GM19463 (cell line): ENCODE measurements at regions not wholly inside any gene's neighbourhood (a gene's known extent, or its start where the extent isn't known, plus 50 kb on each side); places are given as distances from the start of the nearest gene placed in this dataset.
"Not testable (repeated sequence)": the region's sequence is repeated elsewhere in the genome, so short reads cannot be mapped to it uniquely, and the experiment has no call there.

ENCODE experiments used
- ATAC-seq: cut with Tn5 transposase; IDR thresholded peaks from one replicate; pipeline ENCODE4 v1.9.1; 2021; ENCODE audit warnings: mild to moderate bottlenecking, moderate library complexity; ENCODE audit not compliant: unreplicated experiment

DNA sequence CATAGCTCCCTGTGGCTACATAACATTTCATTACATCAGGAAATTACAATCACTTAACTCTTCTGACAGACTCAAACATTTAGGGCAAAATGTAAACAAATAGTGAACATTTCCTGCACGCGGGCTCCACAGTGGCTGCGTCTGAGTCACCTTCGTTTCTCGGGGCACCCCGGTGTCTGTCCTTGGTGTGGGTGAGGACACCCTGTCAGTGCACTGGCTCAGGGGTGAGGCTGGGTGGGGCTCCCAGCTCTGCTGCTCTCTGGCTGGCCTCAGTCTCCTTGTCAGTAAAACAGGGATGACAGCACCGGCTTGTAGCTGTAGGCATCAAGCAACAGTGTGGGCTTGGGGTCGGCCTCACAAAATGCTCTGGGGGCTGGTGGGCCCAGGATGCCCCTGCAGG is 237.1 kb upstream of the SHH start:
- no peak for ATAC-seq

DNA sequence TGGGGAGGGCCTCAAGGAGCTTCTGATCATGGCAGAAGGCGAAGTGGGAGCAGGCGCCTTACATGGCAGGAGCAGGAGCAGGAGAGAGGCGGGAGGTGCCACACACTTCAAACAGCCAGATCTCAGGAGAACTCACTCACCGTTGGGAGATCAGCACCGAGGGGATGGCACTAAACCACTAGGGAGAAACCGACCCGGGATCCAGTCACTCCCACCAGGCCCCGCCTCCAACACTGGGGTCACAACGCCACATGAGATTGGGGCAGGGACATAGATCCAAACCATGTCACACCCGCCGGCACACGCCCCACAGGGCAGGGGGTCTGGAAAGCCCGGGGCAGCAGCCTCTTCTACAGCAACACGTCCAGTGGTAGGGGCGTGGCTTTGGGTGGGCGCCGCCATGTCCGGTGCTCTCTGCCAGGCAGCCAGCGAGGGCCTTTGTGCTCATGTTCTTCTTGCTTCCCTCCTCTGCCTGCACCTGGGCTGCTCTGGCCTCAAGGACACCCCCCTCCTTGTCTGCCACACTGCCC is 233.8 kb upstream of the SHH start:
- ATAC-seq: no peak

DNA sequence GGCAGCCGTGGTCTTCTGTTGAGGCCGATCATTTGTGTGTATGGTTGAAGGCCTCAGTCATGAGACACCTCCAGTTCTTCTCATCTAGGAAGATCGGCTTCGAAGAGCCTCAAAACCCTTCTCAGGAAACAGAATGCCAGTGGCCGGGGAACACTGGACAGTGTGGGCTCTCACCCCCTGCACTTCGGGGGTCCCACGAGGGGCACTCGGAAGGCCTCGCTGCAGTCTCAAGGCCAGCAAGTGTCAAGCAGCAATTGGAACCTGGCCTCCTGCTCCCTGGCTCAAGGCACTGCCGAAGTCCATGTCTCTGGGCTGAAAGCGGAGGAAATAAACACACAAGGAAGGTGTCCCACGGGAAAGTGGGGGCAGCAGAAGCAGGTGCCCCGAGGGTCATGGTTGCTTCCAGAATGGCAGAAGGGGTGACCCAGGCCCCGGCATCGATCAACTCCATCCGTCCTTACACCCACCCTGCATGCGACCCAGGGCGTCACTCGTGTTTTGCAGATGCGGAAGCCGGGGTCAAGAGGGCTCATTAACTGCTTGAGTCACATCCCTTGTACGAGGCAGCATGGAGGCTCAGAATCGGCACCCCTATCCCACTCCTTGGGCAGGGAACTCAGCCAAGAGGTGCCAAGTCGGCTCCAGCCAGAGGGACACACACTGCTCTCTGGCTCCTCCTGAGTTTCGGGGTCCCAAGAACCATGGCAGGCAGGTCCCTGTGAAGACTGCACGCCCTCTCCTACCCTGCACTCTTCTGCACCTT is 231.3 kb upstream of the SHH start:
- ATAC-seq: no peak

DNA sequence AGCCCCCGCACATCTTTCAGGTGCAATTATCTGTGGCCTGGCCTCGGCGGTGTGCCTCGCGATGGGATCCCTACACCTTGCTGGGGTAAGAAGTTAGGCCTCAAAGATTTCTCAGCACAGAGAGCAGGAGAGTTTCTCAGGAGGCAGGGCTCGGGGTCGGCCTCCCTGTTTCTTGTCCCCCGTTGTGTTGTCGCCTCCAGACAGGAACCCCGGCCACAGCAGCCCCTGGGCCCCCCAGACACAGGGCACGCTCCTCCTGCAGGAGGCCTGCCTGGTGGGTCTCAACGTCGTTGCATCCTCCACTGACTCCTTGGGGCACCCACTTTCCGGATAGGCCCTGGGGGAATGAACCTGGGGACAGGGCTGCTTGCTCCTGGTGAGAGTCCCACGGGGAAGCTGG is 229.1 kb upstream of the SHH start:
- ATAC-seq: no peak

DNA sequence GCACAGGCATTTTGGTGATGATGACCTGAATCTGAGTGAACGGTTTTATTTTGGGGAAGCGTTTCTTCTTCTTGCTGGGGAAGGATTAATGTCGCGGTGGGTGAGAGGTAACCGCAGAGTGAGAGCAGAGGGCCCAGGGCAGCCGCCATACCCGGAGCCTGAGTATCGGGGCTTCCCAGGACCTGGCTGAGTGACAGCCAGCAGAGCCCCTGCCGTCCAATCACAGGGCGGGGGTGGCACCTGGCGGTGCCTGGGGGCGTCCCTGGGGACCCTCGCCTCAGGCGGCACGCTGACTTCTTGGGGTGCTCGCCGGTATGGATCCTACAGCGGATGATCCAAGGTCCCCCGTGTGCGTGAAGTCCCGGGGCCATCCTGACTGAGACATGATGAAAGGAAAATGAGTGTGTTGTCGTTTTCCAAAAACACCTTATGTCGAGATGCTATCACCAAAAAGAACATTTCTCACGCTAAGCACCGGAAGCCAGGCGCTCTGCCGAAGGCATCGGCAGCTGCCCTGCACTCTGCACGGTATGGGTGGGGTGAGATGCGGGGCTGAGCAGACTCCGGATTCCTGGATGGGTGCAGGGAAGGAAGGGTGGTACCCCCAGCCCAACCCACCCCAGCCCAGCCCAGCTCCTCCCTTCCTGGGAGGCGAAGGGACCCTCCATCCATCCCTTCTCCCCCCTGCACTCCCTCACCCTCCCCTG is 227.9 kb upstream of the SHH start:
- ATAC-seq: no peak

DNA sequence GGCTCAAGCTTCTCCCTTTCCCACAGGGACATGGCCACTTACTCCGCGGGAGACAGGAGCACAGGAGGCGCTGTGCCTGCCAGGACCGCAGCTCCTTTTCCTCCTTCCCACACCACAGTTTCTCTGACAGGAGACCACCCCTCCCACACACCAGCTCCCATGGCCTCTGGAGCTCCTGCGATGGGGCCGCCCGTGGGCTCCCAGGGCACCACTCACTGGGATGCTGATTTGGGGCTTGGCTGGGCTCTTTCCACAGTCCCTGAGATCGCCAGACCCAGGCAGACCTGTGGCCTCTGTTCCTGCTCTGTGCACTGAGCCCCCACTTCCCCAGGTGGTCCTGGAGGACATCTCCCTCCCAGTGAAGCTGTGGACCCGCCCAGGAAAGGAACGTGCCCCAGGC is 226.9 kb upstream of the SHH start:
- ATAC-seq: no peak

DNA sequence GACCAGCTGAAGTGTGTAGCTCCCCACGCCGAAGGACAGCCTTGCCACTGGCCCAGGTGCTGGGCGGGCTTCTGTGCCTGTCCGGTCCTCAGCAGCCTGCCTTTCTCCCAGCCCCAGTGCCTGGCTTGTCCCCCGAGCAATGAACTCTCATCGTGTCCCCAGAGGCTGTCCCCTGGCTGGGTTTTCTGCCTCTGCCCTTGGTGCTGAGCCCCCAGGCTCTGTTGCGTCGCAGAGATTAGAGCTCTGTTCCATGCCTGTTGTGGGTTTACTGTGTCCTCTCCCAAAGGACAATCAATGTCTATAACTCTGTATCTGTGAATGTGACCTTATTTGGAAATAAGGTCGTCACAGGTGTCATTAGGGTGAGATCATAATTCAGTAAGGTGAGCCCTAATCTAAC is 226.1 kb upstream of the SHH start:
- ATAC-seq: no peak

DNA sequence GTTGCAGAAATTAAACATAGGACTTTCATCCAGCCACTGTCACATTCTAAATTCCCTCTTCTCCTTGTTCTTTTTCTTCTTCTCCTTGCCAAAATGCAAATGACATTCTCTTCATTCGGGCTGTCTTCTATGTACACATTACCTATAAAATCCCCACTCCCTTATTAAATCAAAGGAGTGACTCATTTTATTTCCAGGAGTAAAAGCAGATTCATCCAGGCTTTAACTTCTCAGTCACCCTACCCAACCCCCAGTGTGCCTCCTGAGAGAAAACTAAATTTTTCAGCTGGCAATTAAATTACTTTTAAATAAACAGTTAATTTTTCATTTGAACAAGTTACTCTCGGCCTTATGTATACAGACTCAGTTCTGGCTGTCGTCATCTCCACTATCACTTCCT is 223.9 kb upstream of the SHH start:
- ATAC-seq: no peak

DNA sequence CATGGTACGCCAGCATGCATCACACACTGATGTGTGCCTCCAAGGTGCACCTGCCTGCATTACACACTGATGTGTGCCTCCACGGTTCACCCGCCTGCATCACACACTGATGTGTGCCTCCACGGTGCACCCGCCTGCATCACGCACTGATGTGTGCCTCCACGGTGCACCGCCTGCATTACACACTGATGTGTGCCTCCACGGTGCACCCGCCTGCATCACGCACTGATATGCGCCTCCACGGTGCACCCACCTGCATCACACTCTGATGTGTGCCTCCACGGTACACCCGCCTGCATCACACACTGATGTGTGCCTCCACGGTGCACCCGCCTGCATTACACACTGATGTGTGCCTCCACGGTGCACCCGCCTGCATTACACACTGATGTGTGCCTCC is 223.1 kb upstream of the SHH start:
- not testable (repeated sequence) for ATAC-seq

DNA sequence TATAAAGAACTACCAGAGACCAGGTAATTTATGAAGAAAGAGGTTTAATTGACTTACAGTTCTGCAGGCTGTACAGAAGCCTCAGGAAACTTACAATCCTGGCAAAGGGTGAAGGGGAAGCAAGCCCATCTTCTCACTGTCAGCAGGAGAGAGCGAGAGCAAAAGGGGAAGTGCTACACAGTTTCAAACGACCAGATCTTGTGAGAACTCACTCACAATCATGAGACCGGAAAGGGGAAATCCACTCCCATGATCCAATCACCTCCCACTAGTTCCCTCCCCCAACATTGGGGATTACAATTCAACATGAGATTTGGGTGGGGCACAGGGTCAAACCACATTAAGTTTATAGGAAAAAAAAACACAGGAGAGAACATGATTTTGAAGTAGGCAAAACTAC is 222.1 kb upstream of the SHH start:
- no peak for ATAC-seq

DNA sequence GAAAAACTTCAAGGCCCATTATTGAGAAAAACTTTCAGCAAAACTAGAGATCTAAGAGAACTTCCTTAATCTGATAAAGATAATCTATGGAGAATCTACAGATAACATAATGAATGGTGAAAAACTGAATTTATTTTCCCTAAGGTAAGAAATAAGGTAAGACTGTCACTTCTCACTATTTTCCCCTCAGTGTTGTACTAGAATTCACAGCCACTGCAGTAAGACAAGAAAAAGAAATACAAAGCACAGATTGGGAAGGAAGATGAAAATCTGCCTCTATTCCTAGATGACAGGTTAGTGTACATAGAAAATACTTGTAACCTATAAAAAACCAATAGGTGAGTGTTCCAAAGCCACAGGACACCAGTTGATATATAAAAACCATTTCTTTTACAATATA is 220.7 kb upstream of the SHH start:
- ATAC-seq: no peak

DNA sequence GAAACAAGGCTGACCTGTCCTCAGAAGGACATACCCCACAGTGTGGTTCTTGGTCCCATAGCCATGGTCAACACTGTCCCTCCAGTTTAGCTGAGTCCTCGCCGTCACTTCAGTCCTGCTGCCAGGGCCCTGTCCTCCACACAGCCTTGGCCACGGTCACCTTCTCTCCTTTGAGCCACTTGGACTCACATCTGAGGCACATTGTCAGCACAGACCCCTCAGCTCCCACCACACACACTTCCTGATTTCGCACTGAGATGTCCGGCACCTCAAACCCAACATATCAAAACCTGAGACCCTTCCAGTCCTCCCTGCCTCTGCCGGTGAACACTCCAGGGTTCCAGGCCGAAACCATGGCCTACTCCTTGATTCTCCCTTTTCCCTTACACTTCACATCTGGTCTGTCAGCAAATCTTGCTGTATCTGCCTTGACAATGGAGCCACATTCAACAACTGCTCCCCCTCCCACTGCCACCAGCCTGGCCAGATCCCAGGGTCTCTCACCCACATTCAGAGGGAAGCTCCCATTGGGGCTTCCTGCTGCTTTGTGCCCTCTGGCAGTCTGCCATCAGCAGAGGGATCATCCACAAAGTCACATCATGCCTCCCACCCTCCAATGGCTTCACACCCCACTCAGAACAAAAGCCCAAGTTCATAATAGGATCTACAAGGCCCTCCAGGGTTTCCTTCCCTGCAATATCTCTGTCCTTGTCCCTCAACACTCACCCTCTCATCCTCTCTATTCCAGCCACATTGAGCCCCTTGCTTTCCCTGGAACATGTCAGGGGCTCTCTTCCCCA is 219.6 kb upstream of the SHH start:
- no peak for ATAC-seq

DNA sequence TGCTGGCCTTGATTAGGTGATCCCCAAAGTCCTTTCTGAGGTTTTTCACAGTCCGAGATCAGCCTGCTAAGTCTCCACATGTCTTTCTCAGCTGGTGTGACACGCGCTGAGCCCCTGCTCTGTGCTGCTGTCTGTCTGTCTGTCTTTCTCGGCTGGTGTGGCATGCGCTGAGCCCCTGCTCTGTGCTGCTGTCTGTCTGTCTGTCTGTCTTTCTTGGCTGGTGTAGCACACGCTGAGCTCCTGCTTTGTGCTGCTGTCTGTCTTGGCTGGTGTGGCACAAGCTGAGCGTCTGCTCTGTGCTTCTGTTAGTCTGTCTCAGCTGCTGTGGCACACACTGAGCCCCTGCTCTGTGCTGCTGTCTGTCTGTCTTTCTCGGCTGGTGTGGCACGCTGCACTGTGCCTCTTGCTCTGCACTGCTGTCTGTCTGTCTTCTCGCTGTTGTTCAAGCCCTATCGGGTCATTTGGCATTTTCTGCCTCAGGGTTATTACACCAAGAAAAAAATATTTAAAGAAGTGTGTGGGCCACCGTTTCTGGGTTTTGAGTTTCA is 217.3 kb upstream of the SHH start:
- no peak for ATAC-seq

DNA sequence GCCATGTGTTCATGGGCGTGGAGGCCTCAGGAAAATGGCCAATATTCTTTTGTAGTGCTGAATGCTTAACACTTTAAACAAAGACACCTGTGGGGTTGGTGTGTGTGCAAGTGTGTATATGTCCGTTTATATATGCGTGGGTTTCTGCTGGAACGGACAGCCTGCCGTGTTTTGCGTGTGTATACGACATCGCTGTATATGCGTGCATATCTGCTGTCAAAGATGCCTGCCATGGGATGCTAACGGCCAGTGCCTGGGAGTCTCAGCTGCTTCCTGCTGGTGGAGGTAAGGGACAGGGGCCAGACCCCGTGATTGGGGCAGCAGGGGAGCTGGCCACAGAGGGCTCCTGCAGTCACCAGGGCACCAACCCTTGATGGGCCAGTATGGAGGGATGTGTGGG is 216.3 kb upstream of the SHH start:
- no peak for ATAC-seq

DNA sequence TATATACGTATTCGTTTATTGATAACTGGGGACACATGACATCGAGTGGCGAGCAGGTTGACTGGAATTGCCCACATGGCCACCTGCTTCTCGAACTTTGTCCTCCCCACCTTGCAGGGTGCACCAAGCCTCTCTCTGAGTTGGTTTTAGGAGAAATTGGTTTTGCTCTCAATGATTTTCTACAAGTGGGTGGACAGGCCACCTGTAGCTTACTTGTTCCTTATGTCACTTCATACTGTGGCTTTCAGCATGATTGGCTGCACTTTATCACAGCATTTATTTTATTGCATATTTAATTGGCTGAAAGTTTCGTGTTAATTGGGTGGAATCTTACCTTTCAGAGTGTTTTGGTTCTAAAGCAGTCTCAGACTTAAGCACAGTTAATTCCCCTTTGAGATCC is 215.6 kb upstream of the SHH start:
- ATAC-seq: no peak

DNA sequence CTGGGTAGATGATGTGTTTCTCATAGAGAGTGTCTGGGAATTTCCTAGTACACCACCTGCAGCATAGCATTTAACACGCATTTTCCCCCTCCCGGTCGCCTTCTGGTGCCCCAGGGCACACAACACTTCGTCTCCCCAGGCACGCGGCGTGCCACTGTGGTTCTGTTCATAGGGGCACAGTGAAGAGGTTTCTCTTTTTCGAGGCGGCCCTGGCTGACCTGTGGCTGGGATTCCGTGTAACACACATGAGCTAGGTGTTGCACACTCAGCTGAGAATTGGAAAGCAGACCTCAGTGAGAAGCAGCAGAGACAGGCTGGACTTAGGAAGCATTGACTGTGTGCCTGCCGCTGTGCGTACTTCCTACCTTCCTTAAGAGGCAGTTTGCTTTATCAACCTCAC is 214.3 kb upstream of the SHH start:
- no peak for ATAC-seq

DNA sequence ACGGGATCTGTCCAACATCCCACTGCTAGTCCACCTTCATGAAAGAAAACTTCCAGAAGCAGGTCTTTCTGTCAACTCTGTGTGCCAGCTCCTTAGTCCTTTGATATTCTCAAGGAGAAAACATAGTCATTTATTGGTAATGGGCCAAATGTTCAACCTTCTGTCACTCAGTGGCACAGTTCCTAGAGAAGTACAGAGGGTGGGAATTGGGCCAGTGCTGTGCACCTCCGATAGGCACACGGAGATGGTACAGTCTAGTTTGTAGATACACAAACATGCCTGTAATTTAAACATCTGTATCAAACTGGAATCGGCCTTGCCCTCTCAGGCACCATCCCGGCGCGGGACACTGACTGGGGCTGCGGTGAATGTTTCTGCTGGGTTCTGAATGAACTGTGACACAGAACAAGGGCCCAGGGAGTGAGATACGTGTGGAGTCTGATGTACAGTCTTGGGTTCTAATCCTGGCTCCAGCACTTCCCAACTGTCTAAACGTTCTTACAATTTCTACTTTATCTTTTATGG is 213.9 kb upstream of the SHH start:
- ATAC-seq: no peak

DNA sequence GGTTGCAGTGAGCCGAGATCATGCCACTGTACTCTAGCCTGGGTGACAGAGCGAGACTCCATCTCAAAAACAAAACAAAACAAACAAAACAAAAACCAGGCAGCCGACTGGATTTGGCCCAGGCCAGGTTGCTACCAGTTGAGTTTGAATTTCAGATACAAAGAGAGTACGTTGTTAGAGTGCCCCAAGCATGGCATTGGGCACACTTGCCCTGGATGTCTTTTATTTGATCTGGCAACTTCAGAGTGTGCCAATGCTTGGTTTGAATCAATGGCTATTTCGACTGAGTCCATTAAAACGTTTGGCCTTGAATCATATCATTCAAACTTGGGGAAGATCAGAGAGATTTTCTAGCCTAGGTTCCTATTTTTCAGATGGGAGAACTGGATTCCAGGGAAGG is 213.4 kb upstream of the SHH start:
- no peak for ATAC-seq

DNA sequence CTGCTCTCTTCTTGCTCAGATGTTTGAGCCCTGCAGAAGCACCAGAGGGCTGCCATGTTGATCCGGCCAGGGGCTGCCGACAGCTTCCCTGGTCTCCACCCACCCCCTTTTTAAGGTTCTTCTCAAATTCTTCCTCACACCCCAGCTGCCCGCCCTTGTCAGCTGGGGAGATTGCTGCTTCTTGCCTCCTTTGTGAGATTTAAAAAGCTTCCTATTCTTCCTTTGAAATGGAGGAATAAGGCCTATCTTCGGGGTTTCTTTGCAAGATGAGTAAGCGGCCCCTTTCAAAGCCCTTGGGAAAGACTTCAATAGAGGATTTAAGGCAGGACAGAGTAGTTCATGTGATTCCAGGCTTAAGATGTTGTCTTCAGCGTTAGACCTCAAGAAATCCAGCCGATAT is 211.9 kb upstream of the SHH start:
- ATAC-seq: no peak

DNA sequence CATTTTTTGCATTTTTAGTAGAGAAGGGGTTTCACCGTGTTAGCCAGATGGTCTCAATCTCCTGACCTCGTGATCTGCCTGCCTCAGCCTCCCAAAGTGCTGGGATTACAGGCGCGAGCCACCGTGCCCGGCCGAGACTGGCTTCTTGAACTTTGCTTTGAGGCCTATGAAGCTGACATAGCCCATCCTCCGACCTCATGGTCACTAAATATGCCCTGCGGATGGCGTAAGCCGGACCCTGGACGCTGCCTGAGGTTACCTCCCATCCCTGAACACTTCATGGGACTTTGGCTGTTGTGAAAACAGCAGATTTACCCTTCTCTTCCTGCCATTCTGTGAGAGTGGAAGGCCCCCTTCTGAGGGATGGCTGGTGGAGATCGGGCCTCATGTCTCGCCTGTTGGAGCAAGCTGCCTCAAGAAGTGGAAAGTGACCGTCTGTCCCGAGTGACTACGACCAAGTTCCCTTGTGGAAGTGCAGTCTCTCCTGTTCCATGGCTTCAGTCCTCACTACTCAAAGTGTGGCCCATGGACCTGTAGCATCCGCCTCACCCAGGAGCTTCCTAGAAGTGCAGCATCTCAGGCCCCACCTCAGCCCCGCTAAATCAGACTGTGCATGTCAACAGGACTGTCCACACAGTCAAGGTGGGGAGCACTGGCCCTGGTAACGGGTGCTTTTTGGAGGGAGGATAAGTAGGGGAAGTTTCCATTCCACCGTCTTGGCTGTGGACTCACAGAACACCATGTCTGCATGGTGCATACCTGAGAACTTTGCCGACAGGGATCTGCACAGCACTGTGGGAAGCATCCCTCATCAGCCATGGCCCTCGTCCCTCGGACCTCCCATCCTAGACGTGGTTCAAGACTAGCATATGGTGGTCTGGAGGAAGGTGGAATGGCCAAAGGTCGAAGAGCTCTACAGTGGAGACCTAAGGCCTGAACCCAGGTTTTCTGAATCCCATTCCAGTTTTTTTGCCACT is 210.5 kb upstream of the SHH start:
- ATAC-seq: no peak
